NCI-H2196 treated with DMSO at 0.1 percent for 48 hours (cell line): ENCODE measurements at regions not wholly inside any gene's neighbourhood (a gene's known extent, or its start where the extent isn't known, plus 50 kb on each side); places are given as distances from the start of the nearest gene placed in this dataset.
"Not testable (repeated sequence)": the region's sequence is repeated elsewhere in the genome, so short reads cannot be mapped to it uniquely, and the experiment has no call there.

ENCODE experiments used
- DNase-seq: peaks from one replicate; lab custom pipeline; 2025; ENCODE audit not compliant: unreplicated experiment; lab: John Stamatoyannopoulos, UW

- no peak for DNase-seq
Measured at GRCh38 chr1:34366875-34367624, 190.3 kb downstream of the C1orf94 start.

DNA sequence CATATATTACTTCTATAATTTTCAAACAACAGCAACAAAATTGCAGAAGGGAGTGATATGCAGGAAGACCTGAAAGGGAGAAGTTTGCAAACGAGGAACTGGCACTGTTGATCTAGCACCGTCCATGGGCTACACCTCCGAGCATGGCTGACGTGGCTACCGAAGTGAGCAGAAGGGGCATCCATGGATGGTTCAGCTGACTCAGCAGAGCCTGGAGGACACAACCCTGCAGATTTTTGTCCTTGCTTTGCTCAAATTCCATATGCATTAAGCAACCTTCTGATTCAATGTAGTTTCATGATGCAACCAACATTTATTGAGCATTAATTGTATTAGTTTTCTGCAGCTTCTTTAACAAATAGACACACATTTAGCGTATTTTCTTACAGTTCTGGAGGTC lies 191.2 kb downstream of the C1orf94 start:
- no peak for DNase-seq

GRCh38 chr1:34369701-34370455 lies 193.2 kb downstream of the C1orf94 start:
- DNase-seq = no peak

DNA sequence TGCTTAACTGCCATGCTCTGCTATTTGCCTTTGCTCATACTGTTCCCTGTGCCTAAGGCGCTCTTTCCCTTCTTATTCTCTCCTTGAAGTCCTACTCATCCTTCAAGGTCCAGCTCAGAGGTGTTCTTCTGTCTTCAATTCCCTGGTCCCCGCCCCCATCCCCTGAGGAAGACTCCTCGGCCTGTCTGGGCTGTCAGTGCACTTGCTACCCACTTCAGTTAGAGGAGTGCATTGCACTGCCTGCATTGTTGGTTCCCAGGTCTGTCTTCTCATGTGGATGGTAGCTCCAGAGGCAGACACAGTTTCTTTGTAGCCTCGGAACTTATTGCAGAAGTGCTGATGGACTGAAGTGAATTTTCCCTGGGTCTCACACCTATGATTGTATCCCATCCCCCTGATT lies 194.0 kb downstream of the C1orf94 start:
- no peak for DNase-seq

DNA sequence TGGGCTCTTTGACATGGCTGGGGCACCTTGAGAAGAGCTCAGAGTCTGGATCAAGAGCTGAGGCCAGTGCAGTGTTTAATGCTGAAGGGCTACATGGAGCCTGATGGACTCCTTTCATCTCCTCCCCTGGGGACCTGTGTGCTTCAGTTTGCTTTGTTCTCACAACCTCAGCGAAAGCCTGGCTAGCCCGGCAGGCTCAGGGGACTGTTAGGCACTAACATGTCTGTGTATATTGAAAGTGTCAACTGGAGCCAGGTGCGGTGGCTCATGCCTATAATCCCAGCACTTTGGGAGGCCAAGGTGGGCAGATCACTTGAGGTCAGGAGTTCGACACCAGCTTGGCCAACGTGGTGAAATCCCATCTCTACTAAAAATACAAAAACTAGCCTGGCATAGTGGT lies 194.5 kb downstream of the C1orf94 start:
- not testable (repeated sequence) for DNase-seq

- no peak for DNase-seq
Measured at GRCh38 chr1:34371829-34372532, 195.3 kb downstream of the C1orf94 start.

DNA sequence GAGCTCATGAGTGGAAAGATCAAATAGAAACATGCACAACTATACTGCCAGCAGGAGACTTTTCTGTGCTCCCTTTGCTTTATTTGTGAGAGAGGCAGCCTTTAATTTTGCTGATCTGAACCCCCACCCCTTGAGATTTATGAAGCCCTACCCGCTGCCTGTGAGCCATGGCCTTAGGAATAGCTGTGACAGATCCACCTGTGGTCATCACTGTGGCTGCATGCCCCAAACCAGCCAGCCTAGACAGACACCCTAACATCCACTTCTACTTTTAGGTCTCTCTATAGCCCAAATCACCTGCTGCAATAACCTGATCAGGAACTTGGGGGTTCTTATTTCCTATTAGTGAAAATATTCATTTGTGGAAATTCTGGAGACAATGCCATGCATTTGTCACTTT lies 196.2 kb downstream of the C1orf94 start:
- DNase-seq = no peak

- no peak for DNase-seq
Measured at GRCh38 chr1:34373912-34374311, 197.2 kb downstream of the C1orf94 start.

DNA sequence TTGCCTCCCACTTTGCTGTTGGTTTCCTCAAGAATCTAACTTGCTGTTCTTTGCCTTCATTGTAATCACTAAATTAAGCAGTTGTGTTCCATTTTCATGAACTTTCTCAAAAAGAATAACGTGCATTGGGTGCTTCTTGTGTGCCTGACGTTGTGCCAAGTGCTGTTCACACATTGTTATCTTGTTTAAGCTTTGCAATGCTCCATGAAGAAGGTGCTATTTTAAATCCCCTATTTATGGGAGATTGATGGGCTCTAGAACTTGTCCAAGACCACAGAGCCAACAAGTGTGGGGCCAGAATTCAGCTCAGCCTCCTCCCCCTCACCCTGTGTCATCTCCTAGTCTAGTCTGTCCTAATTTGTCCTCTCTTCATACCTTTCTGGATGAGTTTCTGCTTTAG lies 199.8 kb downstream of the C1orf94 start:
- no peak for DNase-seq

DNA sequence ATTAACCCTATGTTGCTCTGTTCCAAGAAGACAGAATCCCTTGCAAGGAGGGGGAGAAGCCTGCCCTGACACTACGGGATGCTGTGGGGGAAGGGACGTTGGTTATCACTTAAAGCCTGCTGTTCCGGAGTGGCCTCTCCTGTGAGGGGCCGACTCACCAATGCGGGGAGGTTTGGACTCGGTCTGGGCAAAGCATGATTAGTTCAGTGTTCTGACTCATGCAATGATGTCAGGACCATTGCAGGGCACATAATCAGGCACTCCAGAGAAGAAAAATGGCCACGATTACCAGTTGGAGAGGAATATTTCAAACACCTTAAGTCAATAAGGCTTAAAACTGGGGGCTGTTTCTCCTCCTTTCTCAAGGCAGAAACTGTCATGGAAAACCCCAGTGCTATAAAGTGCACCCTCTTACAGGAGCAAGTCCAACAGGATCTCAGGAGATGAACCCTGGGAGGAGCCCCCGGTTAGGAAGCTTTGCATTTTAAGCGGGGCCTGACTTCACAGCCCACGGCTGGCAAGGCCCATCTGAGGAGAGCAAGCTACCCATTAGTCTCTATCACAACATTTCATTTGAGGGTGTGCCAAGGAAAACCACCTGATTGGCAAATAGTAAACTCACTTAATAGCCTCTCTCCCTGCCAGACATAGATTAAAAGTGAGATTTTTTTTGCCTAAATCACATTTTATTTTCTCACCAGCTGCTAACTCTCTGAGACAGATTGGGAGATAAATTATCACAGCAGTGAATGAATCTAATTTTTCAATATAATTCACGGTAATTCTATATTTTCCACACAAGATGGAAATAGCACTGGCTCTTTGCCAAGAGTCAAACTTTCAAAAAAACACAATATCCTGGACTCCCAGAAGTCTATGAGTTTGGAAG lies 202.5 kb downstream of the C1orf94 start:
- no peak for DNase-seq

DNA sequence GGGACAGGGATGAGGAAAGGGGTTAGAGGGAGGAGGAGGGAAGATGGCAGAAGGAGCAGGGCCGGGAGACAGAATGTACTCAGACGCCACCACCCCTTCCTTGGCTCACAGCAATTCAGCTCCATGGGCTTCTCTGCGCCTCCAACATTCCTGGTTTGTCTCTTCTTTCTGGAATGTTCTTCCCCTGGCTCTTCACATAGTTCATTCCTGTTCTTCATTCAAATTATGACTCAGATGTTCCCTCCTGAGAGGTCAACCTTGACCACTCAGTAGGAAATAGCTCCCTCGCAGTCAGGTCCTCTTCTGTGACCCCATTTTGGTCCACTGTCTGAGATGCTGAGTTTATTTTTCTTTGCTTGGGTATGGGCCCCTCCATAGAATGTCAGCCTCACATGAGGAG lies 203.2 kb downstream of the C1orf94 start:
- no peak for DNase-seq

- DNase-seq = no peak
Measured at GRCh38 chr1:34380526-34381124, 203.9 kb downstream of the C1orf94 start.

DNA sequence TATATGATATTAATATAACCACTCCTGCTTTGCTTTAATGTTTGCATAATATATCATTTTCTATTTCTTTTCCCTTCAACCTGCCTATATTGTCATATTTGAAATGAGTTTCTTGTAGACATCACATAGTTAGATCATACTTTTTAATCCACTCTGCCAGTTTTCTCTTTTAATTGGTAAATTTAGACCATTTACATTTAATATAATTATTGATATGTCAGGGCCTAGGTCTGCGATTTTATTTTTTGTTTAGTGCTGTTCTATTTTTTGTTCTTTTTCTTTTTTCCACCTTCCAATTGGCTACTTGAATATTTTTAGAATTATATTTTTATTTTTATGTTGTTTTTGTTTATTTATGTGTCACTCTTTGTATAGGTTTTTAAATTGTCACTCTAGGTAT lies 213.3 kb downstream of the C1orf94 start:
- no peak for DNase-seq

- DNase-seq = no peak
Measured at GRCh38 chr1:34396042-34396441, 219.3 kb downstream of the C1orf94 start.

DNA sequence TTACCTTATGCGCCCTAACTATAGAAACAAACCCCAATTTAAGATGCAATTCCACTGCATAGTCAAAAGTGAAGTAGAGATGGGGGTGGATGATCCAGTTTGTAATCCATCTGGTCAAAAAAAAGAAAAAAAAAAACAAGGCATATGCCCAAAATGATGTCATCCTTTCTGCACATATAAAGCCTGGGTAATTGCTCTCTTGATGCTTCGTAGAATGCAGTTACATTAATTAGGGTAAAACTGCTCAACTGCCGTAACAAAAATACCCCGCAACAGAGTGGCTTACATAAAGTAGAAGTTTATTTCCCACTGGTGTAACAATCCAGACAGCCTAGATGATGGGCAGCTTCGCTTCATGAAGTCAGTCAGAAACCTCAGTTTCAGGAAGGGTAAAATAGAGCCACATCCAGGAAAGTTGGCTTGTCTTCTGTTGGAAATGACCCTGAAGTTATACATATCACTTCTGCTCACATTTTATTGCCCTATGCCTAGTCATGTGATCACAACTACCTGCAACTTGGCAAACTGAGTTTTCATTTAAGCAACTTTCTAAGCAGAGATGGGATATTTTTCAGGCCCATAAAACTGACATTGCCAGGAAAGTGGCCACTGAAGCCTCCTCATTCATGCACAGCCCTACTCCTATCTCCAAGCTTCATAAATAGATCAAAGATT lies 221.7 kb downstream of the C1orf94 start:
- DNase-seq = no peak

GRCh38 chr1:34398916-34399275 lies 222.2 kb downstream of the C1orf94 start:
- no peak for DNase-seq

DNA sequence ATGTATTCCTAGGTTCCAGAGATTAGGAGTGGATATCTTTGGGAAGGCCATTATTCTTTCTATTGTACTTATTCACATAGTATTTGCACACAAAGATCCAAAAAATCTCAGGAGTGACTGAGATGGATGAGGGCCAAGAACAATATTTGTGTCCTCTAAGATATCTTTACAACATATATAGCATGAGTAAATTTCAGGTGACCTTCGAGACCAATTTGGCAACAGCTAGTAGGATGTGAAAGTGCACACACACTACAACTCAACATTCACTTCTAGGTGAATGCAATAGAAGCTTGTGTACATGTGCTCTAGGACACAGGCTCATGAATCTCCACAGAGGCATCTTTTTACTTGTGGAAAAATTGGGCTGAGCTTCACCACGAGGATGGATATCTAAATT lies 224.0 kb downstream of the C1orf94 start:
- no peak for DNase-seq

- DNase-seq = no peak
Measured at GRCh38 chr1:34403156-34403555, 226.4 kb downstream of the C1orf94 start.

- no peak for DNase-seq
Measured at GRCh38 chr1:34404804-34405203, 228.1 kb downstream of the C1orf94 start.
